Activated naive CD4-positive, alpha-beta T cell treated with anti-CD3 and anti-CD28 coated beads, Interleukin-2, amount 50 U/mL, for 24 hours (primary cell): ENCODE measurements at regions not wholly inside any gene's neighbourhood (a gene's known extent, or its start where the extent isn't known, plus 50 kb on each side); places are given as distances from the start of the nearest gene placed in this dataset.
"Not testable (repeated sequence)": the region's sequence is repeated elsewhere in the genome, so short reads cannot be mapped to it uniquely, and the experiment has no call there.

Experiments used
- H3K27ac Mint-ChIP-seq: one replicate; pipeline ENCODE4 v1.8.0; 2021; ENCODE audit warnings: mild to moderate bottlenecking, mixed read lengths
- H3K27me3 Mint-ChIP-seq: one replicate; pipeline ENCODE4 v1.8.0; 2021; ENCODE audit warnings: mixed read lengths
- H3K36me3 Mint-ChIP-seq: one replicate; pipeline ENCODE4 v1.8.0; 2021; ENCODE audit warnings: mixed read lengths
- H3K4me1 Mint-ChIP-seq: one replicate; pipeline ENCODE4 v1.8.0; 2021; ENCODE audit warnings: mixed read lengths
- H3K4me3 Mint-ChIP-seq: one replicate; pipeline ENCODE4 v1.8.0; 2021; ENCODE audit warnings: mild to moderate bottlenecking, mixed read lengths
- H3K9me3 Mint-ChIP-seq: one replicate; pipeline ENCODE4 v1.8.0; 2021; ENCODE audit warnings: mixed read lengths

GRCh38 chr17:33873201-33873617, 381.9 kb upstream of the CCL2 start:
- no peaks in the 10 kb centered on the region for H3K9me3 Mint-ChIP-seq
- H3K4me3 Mint-ChIP-seq, result no peak overlapping the region
- H3K36me3 Mint-ChIP-seq, result no peaks in the 10 kb centered on the region
- peaks cover 9% of the 10 kb centered on the region for H3K27me3 Mint-ChIP-seq
- H3K27ac Mint-ChIP-seq, result no peak overlapping the region
- H3K4me1 Mint-ChIP-seq, result no peaks in the 10 kb centered on the region

- H3K4me1 Mint-ChIP-seq, result no peaks in the 10 kb centered on the region
- no peak overlapping the region for H3K4me3 Mint-ChIP-seq
- peaks cover 11% of the 10 kb centered on the region for H3K27me3 Mint-ChIP-seq
- H3K27ac Mint-ChIP-seq, result no peak overlapping the region
- no peaks in the 10 kb centered on the region for H3K36me3 Mint-ChIP-seq
- no peaks in the 10 kb centered on the region for H3K9me3 Mint-ChIP-seq
These were observed 380.4 kb upstream of the CCL2 start for GRCh38 chr17:33874617-33875060.

GRCh38 chr17:33875973-33876372, 379.1 kb upstream of the CCL2 start:
- Mint-ChIP-seq H3K36me3 (no peaks in the 10 kb centered on the region), H3K9me3 (no peaks in the 10 kb centered on the region), H3K4me1 (no peaks in the 10 kb centered on the region), H3K27me3 (peaks cover 10% of the 10 kb centered on the region), H3K4me3 (no peak overlapping the region), H3K27ac (no peak overlapping the region)

- H3K4me3 Mint-ChIP-seq, H3K9me3 Mint-ChIP-seq, H3K4me1 Mint-ChIP-seq, H3K27me3 Mint-ChIP-seq, H3K36me3 Mint-ChIP-seq, H3K27ac Mint-ChIP-seq: not testable (repeated sequence)
These were observed 372.8 kb upstream of the CCL2 start for GRCh38 chr17:33882273-33882672.

GRCh38 chr17:33882677-33883076, 372.4 kb upstream of the CCL2 start:
- H3K9me3 Mint-ChIP-seq, H3K27ac Mint-ChIP-seq, H3K4me1 Mint-ChIP-seq, H3K4me3 Mint-ChIP-seq, H3K27me3 Mint-ChIP-seq, H3K36me3 Mint-ChIP-seq: not testable (repeated sequence)

GRCh38 chr17:33888455-33888854, 366.6 kb upstream of the CCL2 start:
- H3K4me3 Mint-ChIP-seq, result no peak overlapping the region
- no peaks in the 10 kb centered on the region for H3K36me3 Mint-ChIP-seq
- no peak overlapping the region for H3K27ac Mint-ChIP-seq
- H3K9me3 Mint-ChIP-seq, result no peaks in the 10 kb centered on the region
- H3K27me3 Mint-ChIP-seq, result no peaks in the 10 kb centered on the region
- no peaks in the 10 kb centered on the region for H3K4me1 Mint-ChIP-seq

- no peak overlapping the region for H3K27ac Mint-ChIP-seq
- no peaks in the 10 kb centered on the region for H3K9me3 Mint-ChIP-seq
- H3K4me1 Mint-ChIP-seq, result no peaks in the 10 kb centered on the region
- H3K27me3 Mint-ChIP-seq, result no peaks in the 10 kb centered on the region
- no peaks in the 10 kb centered on the region for H3K36me3 Mint-ChIP-seq
- no peak overlapping the region for H3K4me3 Mint-ChIP-seq
These were observed 366.0 kb upstream of the CCL2 start for GRCh38 chr17:33889040-33889439.

GRCh38 chr17:33889766-33890165, 365.3 kb upstream of the CCL2 start:
- H3K27ac Mint-ChIP-seq, result no peak overlapping the region
- H3K27me3 Mint-ChIP-seq, result no peaks in the 10 kb centered on the region
- no peaks in the 10 kb centered on the region for H3K4me1 Mint-ChIP-seq
- no peaks in the 10 kb centered on the region for H3K9me3 Mint-ChIP-seq
- H3K36me3 Mint-ChIP-seq, result no peaks in the 10 kb centered on the region
- no peak overlapping the region for H3K4me3 Mint-ChIP-seq

GRCh38 chr17:33892717-33893591, 362.1 kb upstream of the CCL2 start:
- no peak overlapping the region for H3K27ac Mint-ChIP-seq
- no peaks in the 10 kb centered on the region for H3K9me3 Mint-ChIP-seq
- no peak overlapping the region for H3K4me3 Mint-ChIP-seq
- peaks cover 1% of the 10 kb centered on the region for H3K27me3 Mint-ChIP-seq
- H3K4me1 Mint-ChIP-seq, result no peaks in the 10 kb centered on the region
- H3K36me3 Mint-ChIP-seq, result no peaks in the 10 kb centered on the region

GRCh38 chr17:33895491-33895890, 359.6 kb upstream of the CCL2 start:
- no peaks in the 10 kb centered on the region for H3K36me3 Mint-ChIP-seq
- H3K4me1 Mint-ChIP-seq, result no peaks in the 10 kb centered on the region
- peaks cover 1% of the 10 kb centered on the region for H3K27me3 Mint-ChIP-seq
- no peaks in the 10 kb centered on the region for H3K9me3 Mint-ChIP-seq
- H3K4me3 Mint-ChIP-seq, result no peak overlapping the region
- H3K27ac Mint-ChIP-seq, result no peak overlapping the region

GRCh38 chr17:33896263-33896662, 358.8 kb upstream of the CCL2 start:
- Mint-ChIP-seq H3K36me3 (no peaks in the 10 kb centered on the region), H3K4me3 (no peak overlapping the region), H3K4me1 (no peaks in the 10 kb centered on the region), H3K27ac (no peak overlapping the region), H3K27me3 (peaks cover 1% of the 10 kb centered on the region), H3K9me3 (no peaks in the 10 kb centered on the region)

GRCh38 chr17:33901085-33901484, 354.0 kb upstream of the CCL2 start:
- Mint-ChIP-seq H3K27me3 (no peaks in the 10 kb centered on the region), H3K27ac (no peak overlapping the region), H3K4me3 (no peak overlapping the region), H3K4me1 (no peaks in the 10 kb centered on the region), H3K36me3 (no peaks in the 10 kb centered on the region), H3K9me3 (no peaks in the 10 kb centered on the region)

- Mint-ChIP-seq H3K27me3 (no peaks in the 10 kb centered on the region), H3K4me3 (no peak overlapping the region), H3K9me3 (no peaks in the 10 kb centered on the region), H3K27ac (no peak overlapping the region), H3K36me3 (no peaks in the 10 kb centered on the region), H3K4me1 (no peaks in the 10 kb centered on the region)
These were observed 352.1 kb upstream of the CCL2 start for GRCh38 chr17:33902901-33903449.

- Mint-ChIP-seq H3K27me3 (peaks cover 4% of the 10 kb centered on the region), H3K4me3 (no peak overlapping the region), H3K4me1 (no peaks in the 10 kb centered on the region), H3K27ac (no peak overlapping the region), H3K9me3 (no peaks in the 10 kb centered on the region), H3K36me3 (no peaks in the 10 kb centered on the region)
These were observed 350.6 kb upstream of the CCL2 start for GRCh38 chr17:33904476-33904875.

- Mint-ChIP-seq H3K36me3 (no peaks in the 10 kb centered on the region), H3K9me3 (no peaks in the 10 kb centered on the region), H3K4me1 (no peaks in the 10 kb centered on the region), H3K27ac (no peak overlapping the region), H3K4me3 (no peak overlapping the region), H3K27me3 (peaks cover 4% of the 10 kb centered on the region)
These were observed 349.7 kb upstream of the CCL2 start for GRCh38 chr17:33905338-33905800.

GRCh38 chr17:33908363-33909064, 346.6 kb upstream of the CCL2 start:
- no peaks in the 10 kb centered on the region for H3K9me3 Mint-ChIP-seq
- H3K36me3 Mint-ChIP-seq, result no peaks in the 10 kb centered on the region
- H3K4me1 Mint-ChIP-seq, result no peaks in the 10 kb centered on the region
- H3K27ac Mint-ChIP-seq, result no peak overlapping the region
- no peak overlapping the region for H3K4me3 Mint-ChIP-seq
- peaks cover 6% of the 10 kb centered on the region for H3K27me3 Mint-ChIP-seq
